Adrenal gland (tissue), 9 donors: ENCODE measurements at regions not wholly inside any gene's neighbourhood (a gene's known extent, or its start where the extent isn't known, plus 50 kb on each side); places are given as distances from the start of the nearest gene placed in this dataset.

Source experiments
- DNase-seq, 7 donors: peaks; one replicate each; pipeline ENCODE4 v3.0.0-alpha.2; 2019 to 2020
- H3K27ac ChIP-seq, 5 donors: fragments of 200-600 bp; sonication (generic) in 4 of 5; 1 replicate in 3 of 5; 2 replicates in 2 of 5; pipeline versions ENCODE4 v1.5.1 to v1.8.0; 2016 to 2020; ENCODE audit warnings: mild to moderate bottlenecking in 1 of 5
- H3K27me3 ChIP-seq: fragments of 200-600 bp; 2 replicates; pipeline ENCODE4 v1.8.0; 2021
- H3K36me3 ChIP-seq, 2 donors: fragments of 200-600 bp; replicated peaks in 1 of 2; 1 replicate in 1 of 2; 2 replicates in 1 of 2; pipeline versions ENCODE4 v1.5.1 to v1.8.0; 2018 to 2022
- H3K4me1 ChIP-seq, 2 donors: fragments of 200-600 bp; replicated peaks in 1 of 2; 1 replicate in 1 of 2; 2 replicates in 1 of 2; pipeline versions ENCODE4 v1.5.1 to v1.8.0; 2018 to 2021
- H3K4me3 ChIP-seq, 4 donors: fragments of 200-600 bp; sonication (generic) in 3 of 4; one replicate each; pipeline ENCODE4 v1.5.1; 2016 to 2018
- H3K9me3 ChIP-seq, 3 donors: fragments of 200-600 bp; sonication (generic) in 1 of 3; replicated peaks in 1 of 3; 1 replicate in 2 of 3; 2 replicates in 1 of 3; pipeline versions ENCODE4 v1.5.1 to v1.8.0; 2016 to 2021
- CTCF ChIP-seq, 6 experiments: fragments of 450-650 bp in 4 of 6; fragments of 200-600 bp in 2 of 6; sonication (generic) in 1 of 6; IDR thresholded peaks; 1 replicate in 5 of 6; 2 replicates in 1 of 6; pipeline versions ENCODE4 v1.5.1 to v1.8.0; 2016 to 2021; ENCODE audit warnings: antibody characterized with exemption in 6 of 6, mild to moderate bottlenecking in 2 of 6, moderate library complexity in 1 of 6
- POLR2A ChIP-seq, 2 donors: fragments of 450-650 bp; IDR thresholded peaks; one replicate each; pipeline ENCODE4 v1.6.1; 2017; ENCODE audit warnings: antibody characterized with exemption in 2 of 2, mild to moderate bottlenecking in 2 of 2, moderate library complexity in 1 of 2
- WGBS, 4 donors: extraction: QIAGEN DNeasy Blood & Tissue Kit in 2 of 4; methylation state at CpG; one replicate each; pipeline versions ENCODE4 v1.1.5 to v1.1.7; 2013 to 2017; 5-methylcytosine and 5-hydroxymethylcytosine counted together
- intact Hi-C, 2 donors: fragments of 100-400 bp; cut with DNase I; formaldehyde crosslinking; loops; one replicate each; pipeline versions ENCODE4 v1.14.1 to v1.15.0; 2022 to 2023
- donor health status: healthy with polysubstance abuse.
- donor health status: Bipolar disorder and iron deficiency.
- donor health status: DM: yes; HTN: yes; CAD: no.
- donor health status: DM: no; HTN: no; CAD: no.
- donor health status: DM: no; HTN: no; CAD: no.

DNA sequence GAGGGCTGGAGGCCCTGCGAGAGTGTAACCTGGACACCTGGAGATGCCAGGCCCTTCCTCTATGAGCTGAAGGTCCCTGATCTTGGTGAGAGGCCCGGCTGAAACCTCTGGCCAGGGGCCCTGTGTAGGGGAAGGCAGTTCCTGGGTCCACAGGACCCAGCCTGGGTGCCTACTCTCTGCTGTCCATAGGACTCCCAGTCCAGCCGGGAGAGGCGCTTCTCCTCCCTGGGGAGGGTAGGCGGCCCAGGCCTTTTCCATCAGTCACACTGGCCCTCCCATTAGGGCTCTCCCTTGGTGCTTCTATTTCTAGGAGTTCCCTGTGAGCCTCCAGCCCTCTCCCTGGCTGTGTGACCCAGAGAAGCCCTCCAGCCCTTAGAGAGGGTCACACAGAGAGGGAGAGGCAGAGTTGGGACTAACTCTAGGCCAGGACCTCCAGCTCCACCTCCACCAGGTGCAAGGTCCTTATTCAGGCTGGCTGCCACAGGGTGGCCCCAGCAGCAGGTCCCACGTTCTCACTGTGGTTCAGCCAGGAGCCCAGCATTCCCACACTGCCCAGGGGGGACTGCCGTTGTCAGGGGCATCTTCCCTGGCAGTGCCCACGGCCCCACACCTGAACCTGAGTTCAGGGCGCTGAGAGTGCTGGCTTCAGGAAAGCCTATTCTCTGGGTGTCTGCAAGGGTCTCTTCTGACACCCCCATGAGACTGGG, 146.8 kb downstream of the SMAD6 start:
- DNase-seq, result peak in 3 of 7 donors; percentile 13 to 33 (median 17)
- no peaks in the 10 kb centered on the region for H3K27me3 ChIP-seq
- H3K9me3 ChIP-seq, result no peaks in the 10 kb centered on the region
- no peaks in the 10 kb centered on the region for H3K36me3 ChIP-seq
- intact Hi-C loops, result loop anchor here (5.0 to 10.0 kb wide), 3 partner anchors 62 to 247 kb away; partner anchors contain the start of gene SMAD6 (in 1 of the 2)
- peaks cover 0 to 8% of the 10 kb centered on the region in 2 donors for H3K4me1 ChIP-seq
- no peak overlapping the region for H3K27ac ChIP-seq
- TF ChIP-seq CTCF (IDR thresholded peaks at IDR 0.05), result no peak
- TF ChIP-seq POLR2A (IDR thresholded peaks at IDR 0.05), result no peak
- H3K4me3 ChIP-seq, result no peak overlapping the region
- 91 to 94% (median 93%) methylated on average over 2 to 9 of the region's 9 CpGs for WGBS, 4 donors

DNA sequence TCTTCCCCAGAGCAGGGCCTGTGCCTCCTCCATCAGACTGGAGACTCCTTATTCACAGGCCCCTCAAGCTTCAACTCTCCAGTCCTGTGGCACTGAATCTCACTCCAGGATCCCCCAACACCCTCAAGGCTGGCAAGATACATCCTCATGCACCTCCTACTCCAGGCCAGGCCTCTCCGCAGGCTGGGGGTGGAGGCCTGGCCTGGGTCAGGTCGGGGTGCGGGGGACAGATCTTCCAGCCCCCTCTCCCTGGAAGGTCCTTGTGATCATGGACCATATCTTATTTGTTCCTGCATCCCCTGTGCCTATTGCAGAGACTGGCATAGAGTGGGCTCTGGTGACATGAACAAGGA, 147.3 kb downstream of the SMAD6 start:
- Histone ChIP-seq H3K36me3 (no peaks in the 10 kb centered on the region), H3K9me3 (no peaks in the 10 kb centered on the region), H3K4me3 (no peak overlapping the region), H3K27ac (no peak overlapping the region), H3K27me3 (no peaks in the 10 kb centered on the region), H3K4me1 (peaks cover 0 to 8% of the 10 kb centered on the region in 2 donors)
- intact Hi-C loops, result loop anchor here (5.0 to 10.0 kb wide), 3 partner anchors 62 to 247 kb away; partner anchors contain the start of gene SMAD6 (in 1 of the 2)
- 80 to 96% (median 96%) methylated on average over 1 to 3 of the region's 3 CpGs for WGBS, 4 donors
- peak in 2 of 7 donors; percentile 8 to 12 for DNase-seq
- TF ChIP-seq CTCF (IDR thresholded peaks at IDR 0.05) (no peak), POLR2A (IDR thresholded peaks at IDR 0.05) (no peak)

- no peaks in the 10 kb centered on the region for H3K36me3 ChIP-seq
- peak in 1 of 7 donors; percentile 4 for DNase-seq
- 64 to 94% (median 87%) methylated on average over 3 to 4 of the region's 4 CpGs for WGBS, 4 donors
- no peaks in the 10 kb centered on the region for H3K27me3 ChIP-seq
- no peak overlapping the region for H3K4me3 ChIP-seq
- no peaks in the 10 kb centered on the region for H3K9me3 ChIP-seq
- H3K27ac ChIP-seq, result no peak overlapping the region
- peaks cover 0 to 8% of the 10 kb centered on the region in 2 donors for H3K4me1 ChIP-seq
- intact Hi-C loops, result loop anchor here (5.0 to 10.0 kb wide), 6 partner anchors 62 to 247 kb away; partner anchors contain the start of gene SMAD6 (in 2 of the 2)
- no peak for TF ChIP-seq CTCF (IDR thresholded peaks at IDR 0.05)
- no peak for TF ChIP-seq POLR2A (IDR thresholded peaks at IDR 0.05)
These were observed 147.7 kb downstream of the SMAD6 start for GRCh38 chr15:66849746-66850077.

DNA sequence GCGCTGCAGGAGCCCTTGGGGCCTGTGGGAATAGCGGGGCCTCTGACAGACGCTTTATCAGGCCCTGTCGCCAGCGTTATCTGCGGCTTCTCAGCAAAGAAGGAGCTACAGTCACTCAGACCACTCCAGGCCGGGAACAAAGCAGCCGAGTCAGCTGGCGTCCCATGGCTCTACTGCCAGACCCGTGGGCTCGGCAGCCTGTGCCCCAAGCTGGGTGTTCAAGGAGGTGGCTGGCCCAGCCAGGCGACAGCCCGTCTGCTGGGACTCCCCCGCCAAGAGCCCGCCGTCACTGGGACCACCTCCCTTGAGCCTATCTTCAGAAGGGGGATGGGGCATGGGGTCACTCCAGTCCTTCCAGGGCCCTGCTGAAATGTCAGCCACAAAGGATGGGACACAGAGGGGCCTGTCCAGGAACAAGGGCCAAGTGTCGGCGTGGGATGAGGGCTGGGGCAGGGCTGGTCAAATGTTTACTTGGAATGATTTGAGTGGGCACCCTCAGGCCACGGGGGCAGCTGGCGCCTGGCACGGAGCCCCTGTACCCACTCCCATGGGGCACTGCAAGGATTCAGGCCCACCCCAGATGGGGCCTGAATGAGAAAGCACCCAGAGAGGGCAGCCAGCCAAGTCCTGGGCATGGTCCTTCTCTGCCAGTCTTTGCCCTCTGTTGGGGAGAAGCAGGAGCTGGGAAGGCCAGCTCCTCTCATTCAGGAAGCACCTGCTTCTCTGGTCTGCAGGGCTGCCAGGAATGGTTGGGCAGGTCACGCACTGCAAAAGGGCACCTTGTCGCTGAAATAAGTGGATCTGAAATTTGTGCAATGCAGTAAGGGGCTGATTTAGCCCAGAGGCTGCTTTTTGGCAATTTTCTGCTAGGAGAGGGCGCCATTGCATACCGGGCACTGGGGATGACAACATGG, 148.3 kb downstream of the SMAD6 start:
- Histone ChIP-seq H3K36me3 (no peaks in the 10 kb centered on the region), H3K4me3 (no peak overlapping the region), H3K27me3 (no peaks in the 10 kb centered on the region), H3K9me3 (no peaks in the 10 kb centered on the region), H3K27ac (no peak overlapping the region), H3K4me1 (peaks cover 0 to 8% of the 10 kb centered on the region in 2 donors)
- intact Hi-C loops, result loop anchor here (5.0 to 10.0 kb wide), 5 partner anchors 73 to 248 kb away; partner anchors contain the start of gene SMAD6 (in 1 of the 2)
- peak in 3 of 7 donors; percentile 12 to 52 (median 31) for DNase-seq
- TF ChIP-seq POLR2A (IDR thresholded peaks at IDR 0.05) (no peak), CTCF (IDR thresholded peaks at IDR 0.05) (no peak)
- 76 to 88% (median 81%) methylated on average over 12 to 25 of the region's 25 CpGs for WGBS, 4 donors
